ENCODE measurements at regions not wholly inside any gene's neighbourhood (a gene's known extent, or its start where the extent isn't known, plus 50 kb on each side); places are given as distances from the start of the nearest gene placed in this dataset.

- TF ChIP-seq CTCF (IDR thresholded peaks at IDR 0.05) (no peak), EZH2 (IDR thresholded peaks at IDR 0.05) (no peak), EZH2phosphoT487 (IDR thresholded peaks at IDR 0.05) (no peak)
Observed at GRCh38 chr10:2436933-2437332, 630.4 kb upstream of the PFKP start.
